BJ (cell line): ENCODE measurements at regions not wholly inside any gene's neighbourhood (a gene's known extent, or its start where the extent isn't known, plus 50 kb on each side); places are given as distances from the start of the nearest gene placed in this dataset.

Experiments
- CTCF ChIA-PET: fragments of 350-600 bp; formaldehyde crosslinking; extraction: SDS; loops from one replicate; lab custom pipeline; 2021; ENCODE audit warnings: antibody characterized with exemption, inconsistent platforms; lab: Yijun Ruan, JAX
- POLR2A ChIA-PET: fragments of 300-600 bp; sonication (Branson Sonifier 250); formaldehyde crosslinking; extraction: SDS; loops from one replicate; lab custom pipeline; 2021; ENCODE audit warnings: antibody characterized with exemption; lab: Charles Lee
- DNase-seq: peaks from one replicate; pipeline ENCODE4 v3.0.0-alpha.2; 2011; ENCODE audit warnings: low read depth
- H3K27me3 ChIP-seq: 2 replicates; pipeline ENCODE4 v1.6.0; 2011; ENCODE audit warnings: low read length; ENCODE audit not compliant: control insufficient read depth, insufficient read depth
- H3K36me3 ChIP-seq: 2 replicates; pipeline ENCODE4 v1.5.1; 2011; ENCODE audit warnings: low read length; ENCODE audit not compliant: control insufficient read depth, insufficient read depth
- H3K4me3 ChIP-seq: 2 replicates; pipeline ENCODE4 v1.5.1; 2011; ENCODE audit warnings: low read depth, mild to moderate bottlenecking, control low read depth, low read length
- CTCF ChIP-seq: IDR thresholded peaks from 2 replicates; pipeline ENCODE4 v1.5.1; 2011; ENCODE audit warnings: low read depth, mild to moderate bottlenecking, control low read depth, inconsistent platforms, low read length, moderate library complexity; ENCODE audit not compliant: insufficient read depth

- DNase-seq = no peak
- Histone ChIP-seq H3K4me3 (no peak overlapping the region), H3K36me3 (no peaks in the 10 kb centered on the region), H3K27me3 (no peaks in the 10 kb centered on the region)
- TF ChIP-seq CTCF = no peak
- ChIA-PET CTCF (interaction anchor here (0.7 to 1.5 kb wide), 8 partner anchors 10 to 427 kb away, joined by 3 to 8 read pairs (median 3); no protein-coding TSS in a partner anchor), POLR2A (no interaction called here)
These were observed 241.3 kb downstream of the GRIN2B start for GRCh38 chr12:13740149-13740545.

GRCh38 chr12:13735734-13736133 is 245.7 kb downstream of the GRIN2B start:
- ChIA-PET CTCF (no interaction called here), POLR2A (no interaction called here)
- H3K36me3 ChIP-seq = no peaks in the 10 kb centered on the region
- TF ChIP-seq CTCF = no peak
- H3K4me3 ChIP-seq = no peak overlapping the region
- DNase-seq = no peak
- no peaks in the 10 kb centered on the region for H3K27me3 ChIP-seq

GRCh38 chr12:13734584-13735152 is 246.7 kb downstream of the GRIN2B start:
- POLR2A ChIA-PET = no interaction called here
- no peak for TF ChIP-seq CTCF
- no peak overlapping the region for H3K4me3 ChIP-seq
- no peaks in the 10 kb centered on the region for H3K36me3 ChIP-seq
- no peak for DNase-seq
- CTCF ChIA-PET = no interaction called here
- H3K27me3 ChIP-seq = no peaks in the 10 kb centered on the region

- no peak for TF ChIP-seq CTCF
- no peaks in the 10 kb centered on the region for H3K36me3 ChIP-seq
- no peaks in the 10 kb centered on the region for H3K27me3 ChIP-seq
- CTCF ChIA-PET = interaction anchor here (2.2 kb wide), 1 partner anchor 12 kb away, joined by 8 read pairs; no protein-coding TSS in a partner anchor
- no peak for DNase-seq
- POLR2A ChIA-PET = no interaction called here
- no peak overlapping the region for H3K4me3 ChIP-seq
These were observed 253.7 kb downstream of the GRIN2B start for GRCh38 chr12:13727707-13728195.

GRCh38 chr12:13725049-13725448 is 256.4 kb downstream of the GRIN2B start:
- Histone ChIP-seq H3K36me3 (no peaks in the 10 kb centered on the region), H3K27me3 (no peaks in the 10 kb centered on the region), H3K4me3 (no peak overlapping the region)
- ChIA-PET CTCF (no interaction called here), POLR2A (no interaction called here)
- no peak for TF ChIP-seq CTCF
- DNase-seq = no peak
